HG02973 (cell line): ENCODE measurements at regions not wholly inside any gene's neighbourhood (a gene's known extent, or its start where the extent isn't known, plus 50 kb on each side); places are given as distances from the start of the nearest gene placed in this dataset.
"Not testable (repeated sequence)": the region's sequence is repeated elsewhere in the genome, so short reads cannot be mapped to it uniquely, and the experiment has no call there.

Experiments used
- ATAC-seq: cut with Tn5 transposase; IDR thresholded peaks from one replicate; pipeline ENCODE4 v1.9.1; 2021; ENCODE audit warnings: moderate library complexity; ENCODE audit not compliant: unreplicated experiment

DNA sequence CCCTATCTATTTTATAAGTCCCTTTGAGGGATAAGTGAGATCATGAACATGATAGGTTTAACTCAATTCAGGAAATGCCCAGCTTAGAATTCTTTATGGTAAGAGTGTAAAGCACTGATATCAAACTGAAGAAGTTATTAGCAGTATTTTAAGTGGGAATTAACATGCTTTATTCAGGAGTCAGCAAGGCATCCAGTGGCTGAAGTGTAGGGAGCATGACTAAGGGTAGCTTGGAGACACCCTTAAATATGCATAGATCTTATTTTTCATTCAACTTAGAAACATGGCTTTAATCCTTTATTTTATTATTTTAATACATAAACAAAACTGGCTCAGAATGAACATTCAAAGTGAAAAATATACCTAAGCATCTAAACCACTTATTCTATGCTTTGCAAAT, 158.3 kb upstream of the LPP start:
- ATAC-seq, result no peak

DNA sequence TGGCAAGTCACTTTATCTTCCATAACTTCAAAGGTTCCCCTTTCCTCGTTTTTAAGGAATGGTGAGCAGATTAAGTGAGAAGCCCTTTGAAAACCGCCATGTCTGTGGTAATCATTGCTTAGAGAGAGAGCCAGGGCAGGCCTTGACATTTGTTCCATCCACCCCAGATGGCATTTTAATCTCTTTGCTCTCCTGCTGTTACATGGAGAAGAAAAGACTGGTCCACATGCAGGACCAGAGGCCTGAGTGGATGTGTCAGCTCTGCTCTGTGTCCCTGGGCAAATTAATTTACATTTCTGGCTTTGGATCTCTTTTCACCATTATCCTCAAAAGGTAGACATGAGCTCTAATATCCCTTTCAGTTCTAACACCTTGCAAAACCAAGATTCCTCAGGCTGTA, 157.3 kb upstream of the LPP start:
- ATAC-seq, result no peak

- no peak for ATAC-seq
These were observed 156.5 kb upstream of the LPP start for GRCh38 chr3:187997490-187997889.

GRCh38 chr3:187997946-187998561, 155.9 kb upstream of the LPP start:
- ATAC-seq, result no peak

DNA sequence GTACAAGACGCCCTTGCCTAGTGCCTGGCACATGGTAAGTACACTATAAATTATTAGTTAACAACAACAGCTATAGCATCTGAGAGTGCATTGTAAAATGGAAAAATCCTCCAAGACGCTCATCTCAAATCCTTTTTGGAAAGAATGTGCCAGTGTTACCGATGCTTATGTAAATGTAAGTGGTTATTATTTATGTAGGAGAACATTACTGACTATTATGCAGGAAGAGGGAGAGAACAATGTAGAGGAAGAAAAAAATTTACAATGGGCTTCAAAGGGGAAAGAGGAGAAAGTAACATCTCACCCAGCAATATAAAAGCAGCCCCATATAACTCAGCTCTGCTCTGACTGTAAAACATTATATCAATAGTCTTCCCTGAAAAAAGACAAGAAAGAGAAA, 155.3 kb upstream of the LPP start:
- no peak for ATAC-seq

DNA sequence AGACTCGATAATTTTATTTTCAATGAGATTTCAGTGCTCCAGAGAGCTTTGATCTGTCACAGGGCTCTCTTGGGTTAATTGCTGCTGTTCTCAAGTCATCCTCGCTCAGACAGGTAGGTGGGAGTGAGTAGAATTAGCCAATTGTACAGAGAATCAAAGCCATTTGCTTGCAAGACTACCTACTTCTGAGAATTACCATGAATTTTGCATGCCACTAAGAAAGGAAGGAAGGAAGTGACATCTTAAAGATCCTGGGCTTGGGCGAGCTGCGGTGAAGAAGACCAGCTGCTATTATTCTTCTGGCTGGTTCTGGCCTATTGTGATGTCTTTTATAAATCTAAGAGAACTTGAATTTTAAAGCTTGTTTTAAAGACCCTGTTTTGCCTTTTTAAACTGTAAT, 154.1 kb upstream of the LPP start:
- ATAC-seq, result no peak

DNA sequence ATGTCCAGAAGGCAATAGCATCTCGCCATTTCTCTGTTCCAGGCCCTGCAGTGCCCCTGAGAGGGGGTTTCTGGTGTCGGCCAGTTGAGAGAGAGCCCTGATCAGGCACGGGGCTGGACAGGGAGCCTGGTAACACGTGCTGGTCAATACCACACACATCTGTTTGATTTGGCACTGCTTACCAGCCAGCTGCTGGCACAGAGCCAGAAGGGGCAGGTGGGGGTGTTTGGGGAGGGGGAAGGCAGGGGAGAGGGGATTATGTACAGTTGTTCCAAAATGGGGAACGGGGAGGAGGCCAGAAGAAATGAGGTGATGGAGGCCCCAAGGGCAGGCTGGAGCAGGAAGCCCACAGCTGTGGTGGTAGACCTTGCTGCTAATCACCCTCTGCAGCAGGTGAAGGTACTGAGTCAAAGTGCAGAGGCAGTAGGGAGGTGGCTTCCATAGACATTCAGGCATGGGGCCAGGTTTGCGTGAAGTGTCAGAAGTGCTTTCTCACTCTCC, 153.5 kb upstream of the LPP start:
- no peak for ATAC-seq

DNA sequence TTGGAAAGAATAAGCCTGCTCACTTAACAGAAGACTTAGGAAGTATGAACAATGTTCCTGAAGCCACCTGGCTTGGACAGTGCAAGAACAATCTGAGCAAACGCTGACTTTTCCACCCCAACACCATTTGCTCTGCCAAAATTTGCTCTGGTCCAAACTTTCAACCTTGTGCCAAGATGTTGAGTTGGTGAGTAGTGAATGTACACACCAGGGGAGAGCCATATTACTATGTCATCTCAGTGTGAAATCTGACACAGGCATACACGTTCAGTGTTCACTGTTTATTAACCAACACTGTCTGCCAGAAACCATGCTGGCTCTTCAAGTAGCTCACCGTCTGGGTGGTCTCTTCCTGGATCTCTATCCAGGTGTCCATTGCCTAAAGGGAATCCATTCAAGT, 152.9 kb upstream of the LPP start:
- no peak for ATAC-seq

- no peak for ATAC-seq
These were observed 152.0 kb upstream of the LPP start for GRCh38 chr3:188001926-188002325.

DNA sequence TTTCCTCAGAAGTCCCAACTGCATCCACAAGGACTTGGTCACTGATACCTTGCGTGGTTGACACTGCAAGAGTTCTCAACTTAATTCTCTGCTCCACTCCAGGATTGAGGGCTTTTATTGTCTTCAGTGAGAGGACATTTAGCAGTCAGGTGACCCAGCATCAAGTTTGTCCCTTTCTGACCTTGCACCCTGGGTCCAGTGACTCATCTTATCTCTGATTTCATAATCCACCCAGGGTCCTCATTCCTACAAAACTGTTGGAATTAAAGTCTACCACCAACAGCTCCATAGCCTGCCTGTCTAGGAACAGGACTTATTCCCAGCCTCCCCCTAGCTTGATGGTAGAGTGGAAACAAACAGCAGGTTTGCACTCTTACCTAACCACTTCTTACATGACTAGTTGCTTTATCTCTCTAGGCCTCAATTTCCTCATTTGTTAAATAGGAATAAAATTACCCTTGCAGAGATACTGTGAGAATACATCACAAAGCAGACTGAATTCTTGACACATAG, 151.3 kb upstream of the LPP start:
- ATAC-seq, result no peak

GRCh38 chr3:188003188-188004171, 150.5 kb upstream of the LPP start:
- no peak for ATAC-seq

GRCh38 chr3:188006726-188007393, 147.1 kb upstream of the LPP start:
- no peak for ATAC-seq

GRCh38 chr3:188007897-188008296, 146.1 kb upstream of the LPP start:
- no peak for ATAC-seq

- ATAC-seq, result no peak
These were observed 145.3 kb upstream of the LPP start for GRCh38 chr3:188008582-188009213.

DNA sequence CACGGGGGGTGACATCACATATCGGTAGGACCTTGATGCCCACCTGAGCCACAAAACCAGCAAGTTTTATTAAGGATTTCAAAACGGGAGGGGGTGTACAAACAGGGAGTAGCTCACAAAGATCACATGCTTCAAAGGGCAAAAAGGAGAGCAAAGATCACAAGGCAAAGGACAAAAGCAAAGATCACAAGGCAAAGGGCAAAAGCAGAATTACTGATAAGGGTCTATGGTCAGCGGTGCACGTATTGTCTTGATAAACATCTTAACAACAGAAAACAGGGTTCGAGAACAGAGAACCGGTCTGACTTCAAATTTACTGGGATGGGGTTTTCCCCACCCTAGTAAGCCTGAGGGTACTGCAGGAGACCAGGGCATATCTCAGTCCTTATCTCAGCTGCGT, 143.5 kb upstream of the LPP start:
- no peak for ATAC-seq

- ATAC-seq, result no peak
These were observed 134.2 kb upstream of the LPP start for GRCh38 chr3:188019727-188020126.

DNA sequence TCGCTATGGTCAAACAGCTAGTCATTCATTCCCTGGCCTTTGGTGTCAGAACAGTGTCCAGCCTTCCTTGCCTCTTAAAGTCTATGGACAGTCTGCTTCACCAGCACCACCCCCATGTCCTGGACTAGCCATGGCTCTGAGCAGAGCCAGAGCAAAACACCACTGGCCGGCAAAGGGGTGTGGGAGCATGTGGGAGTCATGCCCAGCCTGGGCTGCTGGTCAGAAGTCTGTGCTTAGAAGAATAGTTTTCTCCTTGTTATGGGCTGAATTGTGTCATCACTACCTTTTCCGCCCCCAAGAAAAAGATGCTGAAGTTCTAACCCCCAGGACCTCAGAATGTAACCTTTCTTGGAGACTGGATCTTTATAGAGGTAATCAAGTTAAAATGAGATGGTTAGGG, 132.9 kb upstream of the LPP start:
- ATAC-seq, result no peak

DNA sequence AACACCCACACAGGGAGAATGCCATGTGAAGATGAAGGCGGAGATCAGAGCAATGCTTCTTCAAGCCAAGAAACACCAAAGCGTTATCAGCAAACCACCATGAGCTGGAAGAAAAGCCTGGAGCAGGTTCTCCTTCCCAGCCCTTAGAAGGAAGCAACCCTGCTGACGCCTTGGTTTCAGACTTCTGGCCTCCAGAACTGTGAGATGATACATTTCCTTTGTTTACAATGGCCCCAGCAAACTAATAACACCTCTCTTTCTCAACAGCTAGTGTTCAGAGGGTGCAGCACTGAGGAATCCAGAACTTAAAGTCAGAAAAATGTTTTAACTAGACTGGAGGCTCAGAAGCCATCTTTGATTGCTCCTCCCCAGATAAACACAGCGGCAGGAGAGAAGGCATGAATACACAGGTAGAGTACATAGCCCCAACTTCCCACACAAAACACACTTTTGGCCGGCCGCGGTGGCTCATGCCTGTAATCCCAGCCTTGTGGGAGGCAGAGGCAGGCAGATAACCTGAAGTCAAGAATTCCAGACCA, 132.4 kb upstream of the LPP start:
- ATAC-seq, result no peak

- not testable (repeated sequence) for ATAC-seq
These were observed 131.1 kb upstream of the LPP start for GRCh38 chr3:188022902-188023301.

DNA sequence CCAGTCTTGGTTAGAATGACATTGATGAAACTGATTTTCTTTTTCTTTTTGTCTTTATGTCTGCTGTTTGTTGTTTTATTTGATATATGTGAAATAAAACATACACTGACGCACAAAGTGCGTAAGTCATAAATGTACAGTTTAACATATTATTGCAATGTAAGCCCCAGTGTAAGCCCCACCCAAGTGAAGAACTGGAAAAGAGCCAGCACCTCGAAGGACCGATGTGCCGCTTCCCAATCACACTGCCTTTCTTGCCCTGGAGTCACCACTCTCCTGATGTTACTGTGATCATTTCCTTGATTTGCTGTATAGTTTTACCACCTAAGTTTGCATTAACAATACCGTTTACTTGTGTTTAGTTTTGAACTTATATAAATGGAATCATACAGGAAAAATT, 128.4 kb upstream of the LPP start:
- ATAC-seq, result no peak
